HepG2 (cell line): ENCODE measurements at regions not wholly inside any gene's neighbourhood (a gene's known extent, or its start where the extent isn't known, plus 50 kb on each side); places are given as distances from the start of the nearest gene placed in this dataset.

ENCODE experiments used
- BCL3 ChIP-seq: sonication (generic); formaldehyde crosslinking; IDR thresholded peaks from 2 replicates; pipeline ENCODE4 v1.5.1; 2020; ENCODE audit warnings: mild to moderate bottlenecking, missing genetic modification reagents, moderate library complexity
- CREBL2 ChIP-seq: sonication (generic); formaldehyde crosslinking; IDR thresholded peaks from 2 replicates; pipeline ENCODE4 v1.8.1; 2023; ENCODE audit warnings: missing genetic modification reagents, mild to moderate bottlenecking, borderline replicate concordance
- GATAD2A ChIP-seq: IDR thresholded peaks from 2 replicates; pipeline ENCODE4 v1.6.1; 2016
- JUNB ChIP-seq: sonication (generic); formaldehyde crosslinking; IDR thresholded peaks from 2 replicates; pipeline ENCODE4 v1.8.0; 2022; ENCODE audit warnings: missing genetic modification reagents, mild to moderate bottlenecking, borderline replicate concordance
- MAZ ChIP-seq, 2 experiments: sonication (generic) in 1 of 2; formaldehyde crosslinking in 1 of 2; IDR thresholded peaks; 2 replicates each; pipeline versions ENCODE4 v1.5.0 to v1.6.1; 2012 to 2020; ENCODE audit warnings: low read depth in 2 of 2, mild to moderate bottlenecking in 2 of 2, borderline replicate concordance in 1 of 2, improper control_type of control experiment in 1 of 2, low read length in 1 of 2, missing genetic modification reagents in 1 of 2, moderate library complexity in 1 of 2
- SOX6 ChIP-seq, 2 experiments: fragments of 450-650 bp in 1 of 2; sonication (generic) in 1 of 2; formaldehyde crosslinking in 1 of 2; IDR thresholded peaks; 2 replicates each; pipeline versions ENCODE4 v1.4.0 to v1.6.1; 2017 to 2020; ENCODE audit warnings: antibody characterized with exemption in 1 of 2, mild to moderate bottlenecking in 1 of 2, missing genetic modification reagents in 1 of 2
- ZNF331 ChIP-seq: sonication (generic); formaldehyde crosslinking; IDR thresholded peaks from 2 replicates; pipeline ENCODE4 v1.4.0; 2020; ENCODE audit warnings: missing genetic modification reagents
- ZNF687 ChIP-seq: sonication (generic); formaldehyde crosslinking; IDR thresholded peaks from 2 replicates; pipeline ENCODE4 v1.5.1; 2020; ENCODE audit warnings: mild to moderate bottlenecking, missing genetic modification reagents, moderate library complexity
- TF ChIP-seq, protein P1 (sequence below), 2 experiments: fragments of 450-650 bp in 1 of 2; sonication (generic) in 1 of 2; formaldehyde crosslinking in 1 of 2; IDR thresholded peaks; 2 replicates each; pipeline versions ENCODE4 v1.6.1 to v1.8.0; 2016 to 2022; ENCODE audit warnings: antibody characterized with exemption in 1 of 2, mild to moderate bottlenecking in 1 of 2, missing genetic modification reagents in 1 of 2

DNA sequence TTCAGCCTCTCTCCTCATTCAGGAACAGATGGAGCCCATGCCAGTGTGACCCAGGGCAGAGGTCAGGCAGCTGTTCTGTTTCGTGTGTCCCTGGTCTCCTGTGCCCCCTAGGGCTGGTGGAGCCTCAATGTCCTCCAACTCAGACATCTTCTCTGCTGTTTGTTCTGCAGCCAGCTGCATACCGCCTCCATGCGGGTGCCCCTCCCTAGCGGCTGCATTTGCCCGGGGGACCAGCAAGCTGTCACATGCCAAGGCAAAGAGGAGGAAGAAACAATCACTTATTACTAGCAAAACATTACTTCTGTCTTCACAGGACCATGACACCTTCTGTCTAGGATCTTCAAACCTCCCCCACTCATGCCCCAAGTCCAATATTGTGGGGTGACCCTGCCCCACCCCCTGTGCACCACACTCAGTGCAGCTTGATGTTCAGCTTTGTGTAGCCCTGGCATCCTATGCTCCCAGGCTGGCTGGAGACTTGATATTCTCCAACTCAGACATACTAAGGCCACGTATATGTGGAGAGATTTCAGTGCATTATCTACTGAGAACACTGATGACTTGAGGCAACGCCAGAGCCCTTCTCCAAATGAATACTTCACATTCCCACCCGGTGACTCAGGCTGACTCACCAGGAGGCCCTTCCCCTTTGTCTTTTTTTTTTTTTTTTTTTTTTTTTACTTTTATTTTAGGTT lies 188.9 kb downstream of the SKIDA1 start (continued):
- TF ChIP-seq, protein P1, sequence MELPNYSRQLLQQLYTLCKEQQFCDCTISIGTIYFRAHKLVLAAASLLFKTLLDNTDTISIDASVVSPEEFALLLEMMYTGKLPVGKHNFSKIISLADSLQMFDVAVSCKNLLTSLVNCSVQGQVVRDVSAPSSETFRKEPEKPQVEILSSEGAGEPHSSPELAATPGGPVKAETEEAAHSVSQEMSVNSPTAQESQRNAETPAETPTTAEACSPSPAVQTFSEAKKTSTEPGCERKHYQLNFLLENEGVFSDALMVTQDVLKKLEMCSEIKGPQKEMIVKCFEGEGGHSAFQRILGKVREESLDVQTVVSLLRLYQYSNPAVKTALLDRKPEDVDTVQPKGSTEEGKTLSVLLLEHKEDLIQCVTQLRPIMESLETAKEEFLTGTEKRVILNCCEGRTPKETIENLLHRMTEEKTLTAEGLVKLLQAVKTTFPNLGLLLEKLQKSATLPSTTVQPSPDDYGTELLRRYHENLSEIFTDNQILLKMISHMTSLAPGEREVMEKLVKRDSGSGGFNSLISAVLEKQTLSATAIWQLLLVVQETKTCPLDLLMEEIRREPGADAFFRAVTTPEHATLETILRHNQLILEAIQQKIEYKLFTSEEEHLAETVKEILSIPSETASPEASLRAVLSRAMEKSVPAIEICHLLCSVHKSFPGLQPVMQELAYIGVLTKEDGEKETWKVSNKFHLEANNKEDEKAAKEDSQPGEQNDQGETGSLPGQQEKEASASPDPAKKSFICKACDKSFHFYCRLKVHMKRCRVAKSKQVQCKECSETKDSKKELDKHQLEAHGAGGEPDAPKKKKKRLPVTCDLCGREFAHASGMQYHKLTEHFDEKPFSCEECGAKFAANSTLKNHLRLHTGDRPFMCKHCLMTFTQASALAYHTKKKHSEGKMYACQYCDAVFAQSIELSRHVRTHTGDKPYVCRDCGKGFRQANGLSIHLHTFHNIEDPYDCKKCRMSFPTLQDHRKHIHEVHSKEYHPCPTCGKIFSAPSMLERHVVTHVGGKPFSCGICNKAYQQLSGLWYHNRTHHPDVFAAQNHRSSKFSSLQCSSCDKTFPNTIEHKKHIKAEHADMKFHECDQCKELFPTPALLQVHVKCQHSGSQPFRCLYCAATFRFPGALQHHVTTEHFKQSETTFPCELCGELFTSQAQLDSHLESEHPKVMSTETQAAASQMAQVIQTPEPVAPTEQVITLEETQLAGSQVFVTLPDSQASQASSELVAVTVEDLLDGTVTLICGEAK (IDR thresholded peaks at IDR 0.05): peak; percentile 66; the same call in 1 of the 2 replicates
- TF ChIP-seq, protein P1 (CRISPR knock-in tag; IDR thresholded peaks at IDR 0.05): peak; percentile 70; the same call in 1 of the 2 replicates
- TF ChIP-seq CREBL2 (CRISPR knock-in tag) (no peak), SOX6 (IDR thresholded peaks at IDR 0.05) (no peak), SOX6 (CRISPR knock-in tag; IDR thresholded peaks at IDR 0.05) (peak; percentile 79), ZNF687 (CRISPR knock-in tag) (peak; percentile 36), JUNB (CRISPR knock-in tag) (peak; percentile 94), MAZ (IDR thresholded peaks at IDR 0.05; ENCODE audit: borderline replicate concordance, low read depth, low read length) (no peak), MAZ (CRISPR knock-in tag; IDR thresholded peaks at IDR 0.05; ENCODE audit: low read depth) (no peak), ZNF331 (CRISPR knock-in tag) (peak; percentile 80), GATAD2A (CRISPR knock-in tag) (peak; percentile 41; the same call in 1 of the 2 replicates), BCL3 (CRISPR knock-in tag) (0 out of 2 replicates have a peak, but pooled peaks have one; percentile 46)
